ENCODE measurements at regions not wholly inside any gene's neighbourhood (a gene's known extent, or its start where the extent isn't known, plus 50 kb on each side); places are given as distances from the start of the nearest gene placed in this dataset.
"Not testable (repeated sequence)": the region's sequence is repeated elsewhere in the genome, so short reads cannot be mapped to it uniquely, and the experiment has no call there.

- H3K4me3 ChIP-seq (ENCODE audit: low read depth, low read length): no peak overlapping the region
- no peak for DNase-seq (ENCODE audit: low read depth)
- TF ChIP-seq, protein P1, sequence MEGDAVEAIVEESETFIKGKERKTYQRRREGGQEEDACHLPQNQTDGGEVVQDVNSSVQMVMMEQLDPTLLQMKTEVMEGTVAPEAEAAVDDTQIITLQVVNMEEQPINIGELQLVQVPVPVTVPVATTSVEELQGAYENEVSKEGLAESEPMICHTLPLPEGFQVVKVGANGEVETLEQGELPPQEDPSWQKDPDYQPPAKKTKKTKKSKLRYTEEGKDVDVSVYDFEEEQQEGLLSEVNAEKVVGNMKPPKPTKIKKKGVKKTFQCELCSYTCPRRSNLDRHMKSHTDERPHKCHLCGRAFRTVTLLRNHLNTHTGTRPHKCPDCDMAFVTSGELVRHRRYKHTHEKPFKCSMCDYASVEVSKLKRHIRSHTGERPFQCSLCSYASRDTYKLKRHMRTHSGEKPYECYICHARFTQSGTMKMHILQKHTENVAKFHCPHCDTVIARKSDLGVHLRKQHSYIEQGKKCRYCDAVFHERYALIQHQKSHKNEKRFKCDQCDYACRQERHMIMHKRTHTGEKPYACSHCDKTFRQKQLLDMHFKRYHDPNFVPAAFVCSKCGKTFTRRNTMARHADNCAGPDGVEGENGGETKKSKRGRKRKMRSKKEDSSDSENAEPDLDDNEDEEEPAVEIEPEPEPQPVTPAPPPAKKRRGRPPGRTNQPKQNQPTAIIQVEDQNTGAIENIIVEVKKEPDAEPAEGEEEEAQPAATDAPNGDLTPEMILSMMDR (IDR thresholded peaks at IDR 0.05; ENCODE audit: insufficient read depth, low read depth, low read length): no peak
Observed at GRCh38 chr6:135728589-135728988, 122.9 kb upstream of the PDE7B start.

GRCh38 chr6:135731116-135731515, 120.4 kb upstream of the PDE7B start:
- TF ChIP-seq, protein P1 (IDR thresholded peaks at IDR 0.05; ENCODE audit: insufficient read depth, low read depth, low read length): no peak
- no peak overlapping the region for H3K4me3 ChIP-seq (ENCODE audit: low read depth, low read length)
- no peak for DNase-seq (ENCODE audit: low read depth)

GRCh38 chr6:135736351-135736750, 115.2 kb upstream of the PDE7B start:
- not testable (repeated sequence) for DNase-seq (ENCODE audit: low read depth); H3K4me3 ChIP-seq (ENCODE audit: low read depth, low read length)

GRCh38 chr6:135738636-135739035, 112.9 kb upstream of the PDE7B start:
- no peak for DNase-seq (ENCODE audit: low read depth)
- H3K4me3 ChIP-seq (ENCODE audit: low read depth, low read length): no peak overlapping the region
- TF ChIP-seq, protein P1 (IDR thresholded peaks at IDR 0.05; ENCODE audit: insufficient read depth, low read depth, low read length): no peak

- TF ChIP-seq, protein P1 (IDR thresholded peaks at IDR 0.05; ENCODE audit: insufficient read depth, low read depth, low read length): no peak
- no peak overlapping the region for H3K4me3 ChIP-seq (ENCODE audit: low read depth, low read length)
- peak; percentile 72 for DNase-seq (ENCODE audit: low read depth)
Observed at GRCh38 chr6:135739288-135739687, 112.2 kb upstream of the PDE7B start.

DNA sequence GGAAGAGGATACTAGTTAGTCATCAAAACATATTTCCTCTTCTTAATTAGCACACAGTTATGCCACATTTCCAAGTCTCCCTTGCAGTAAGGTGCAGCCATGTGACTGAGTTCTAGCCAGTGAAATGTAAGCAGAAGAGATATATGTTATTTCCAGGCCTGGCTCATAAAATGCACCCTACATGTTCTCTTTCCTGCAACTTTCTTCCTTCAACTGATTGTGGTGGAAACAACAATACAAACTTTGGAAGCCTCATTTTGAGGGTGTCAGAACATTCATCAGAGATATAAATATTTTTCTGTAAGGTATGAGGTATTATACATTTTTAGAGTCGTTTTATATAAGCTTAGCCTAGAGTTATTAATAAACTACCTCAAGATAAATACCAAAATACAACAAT, 110.9 kb upstream of the PDE7B start:
- TF ChIP-seq, protein P1 (IDR thresholded peaks at IDR 0.05; ENCODE audit: insufficient read depth, low read depth, low read length): no peak
- DNase-seq (ENCODE audit: low read depth): no peak
- H3K4me3 ChIP-seq (ENCODE audit: low read depth, low read length): no peak overlapping the region

- TF ChIP-seq, protein P1 (IDR thresholded peaks at IDR 0.05; ENCODE audit: insufficient read depth, low read depth, low read length): no peak
- DNase-seq (ENCODE audit: low read depth): no peak
- H3K4me3 ChIP-seq (ENCODE audit: low read depth, low read length): no peak overlapping the region
Observed at GRCh38 chr6:135743476-135743875, 108.0 kb upstream of the PDE7B start.

Data from fibroblast of villous mesenchyme (primary cell).